Ishikawa (cell line): ENCODE measurements at regions not wholly inside any gene's neighbourhood (a gene's known extent, or its start where the extent isn't known, plus 50 kb on each side); places are given as distances from the start of the nearest gene placed in this dataset.

Experiments
- CEBPB ChIP-seq: IDR thresholded peaks from 2 replicates; pipeline ENCODE4 v1.6.1; 2012
- EGR1 ChIP-seq: IDR thresholded peaks from 2 replicates; pipeline ENCODE4 v1.6.1; 2012
- EP300 ChIP-seq: IDR thresholded peaks from 2 replicates; pipeline ENCODE4 v1.6.1; 2012; ENCODE audit warnings: borderline replicate concordance
- FOXM1 ChIP-seq: IDR thresholded peaks from 2 replicates; pipeline ENCODE4 v1.6.1; 2012; ENCODE audit warnings: low read depth, borderline replicate concordance
- REST ChIP-seq: IDR thresholded peaks from 2 replicates; pipeline ENCODE4 v1.6.1; 2012; ENCODE audit warnings: low read depth, mild to moderate bottlenecking
- TCF12 ChIP-seq: IDR thresholded peaks from 2 replicates; pipeline ENCODE4 v1.6.1; 2012; ENCODE audit warnings: low read depth
- ZBTB7A ChIP-seq: IDR thresholded peaks from 2 replicates; pipeline ENCODE4 v1.6.1; 2012; ENCODE audit warnings: low read depth

- TF ChIP-seq EGR1: no peak
- TF ChIP-seq EP300: no peak
- TF ChIP-seq TCF12: no peak
- TF ChIP-seq FOXM1: no peak
- no peak for TF ChIP-seq CEBPB
- TF ChIP-seq REST: no peak
- no peak for TF ChIP-seq ZBTB7A
Observed at GRCh38 chr13:47135800-47136503, 239.1 kb upstream of the HTR2A start.
